ENCODE measurements at regions not wholly inside any gene's neighbourhood (a gene's known extent, or its start where the extent isn't known, plus 50 kb on each side); places are given as distances from the start of the nearest gene placed in this dataset.

GRCh38 chr15:87707071-87707470, 549.5 kb downstream of the NTRK3 start:
- TF ChIP-seq POLR2AphosphoS5 (IDR thresholded peaks at IDR 0.05; ENCODE audit: borderline replicate concordance, low read depth, low read length) (no peak), EZH2 (IDR thresholded peaks at IDR 0.05) (no peak)
